ENCODE measurements at regions not wholly inside any gene's neighbourhood (a gene's known extent, or its start where the extent isn't known, plus 50 kb on each side); places are given as distances from the start of the nearest gene placed in this dataset.

DNA sequence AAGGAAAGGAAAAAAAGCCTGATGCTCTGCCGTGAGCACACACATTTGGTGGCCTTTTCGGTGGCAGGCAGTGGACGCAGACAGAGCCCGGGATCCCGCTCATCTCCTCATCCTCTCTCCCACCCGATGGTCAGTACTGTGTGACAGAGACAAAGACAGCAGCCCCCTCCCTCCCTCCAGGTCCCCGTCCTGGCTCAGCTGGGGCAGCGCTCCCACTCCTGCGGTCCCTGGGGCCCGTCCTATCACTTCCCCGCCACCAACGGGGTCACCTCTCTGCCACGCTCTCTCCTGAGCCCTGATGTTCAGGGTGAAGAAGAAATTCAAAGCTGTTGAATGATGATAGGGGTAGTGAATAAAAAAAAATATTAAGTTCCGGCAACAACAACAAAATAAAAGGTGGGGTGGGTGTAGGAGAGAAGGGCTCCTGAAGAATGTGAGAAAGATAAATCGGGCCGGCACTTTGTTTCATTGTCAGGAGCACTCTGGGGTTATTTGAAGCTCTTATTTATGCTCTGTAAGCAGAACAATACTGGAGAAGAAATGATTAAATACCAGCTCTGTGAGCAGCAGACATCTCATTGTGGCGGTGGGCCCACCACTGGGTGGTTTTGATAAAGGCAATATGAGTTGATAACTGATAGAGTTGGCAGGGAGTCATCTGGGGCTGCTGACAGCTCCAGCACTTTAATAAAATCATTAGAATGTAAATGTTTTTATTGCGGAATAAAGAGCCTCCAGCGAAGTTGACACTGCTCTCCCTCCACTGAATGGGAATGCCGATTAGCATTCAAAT is 417.7 kb downstream of the IRX1 start:
- WGBS (ENCODE audit: extremely low coverage, insufficient read length, low lambda C conversion rate): no CpG with 5 or more reads among the region's 20 CpGs
- H4K5ac ChIP-seq (ENCODE audit: insufficient read length, low read depth, low read length): no peak overlapping the region

More for the DNA sequence above, 417.7 kb downstream of the IRX1 start:
- H2AK5ac ChIP-seq (ENCODE audit: insufficient read length, low read length): no peak overlapping the region
- H3K27ac Mint-ChIP-seq: peak overlapping the region in 1 of 3 experiments; percentile 68; a peak in 1 of 7 replicates
- peaks cover 4 to 9% of the 10 kb centered on the region in 2 experiments for H3K4me1 Mint-ChIP-seq
- no peak overlapping the region for H3K18ac ChIP-seq (ENCODE audit: insufficient read length, low read depth, low read length)
- H2BK15ac ChIP-seq (ENCODE audit: low read depth, low read length): no peak overlapping the region
- H3K27me3 Mint-ChIP-seq (ENCODE audit: low read depth): no peaks in the 10 kb centered on the region
- no peak overlapping the region for H2AFZ ChIP-seq (ENCODE audit: low read length)
- no peaks in the 10 kb centered on the region for H3K27me3 ChIP-seq (ENCODE audit: insufficient read depth, low read length)
- no peak overlapping the region for H2BK20ac ChIP-seq (ENCODE audit: low read depth, low read length, poor library complexity, severe bottlenecking)
- H2BK5ac ChIP-seq (ENCODE audit: insufficient read length, low read length): no peak overlapping the region
- no peak overlapping the region for H3K4me2 ChIP-seq (ENCODE audit: insufficient read depth, insufficient read length, low read length)
- H3K23ac ChIP-seq (ENCODE audit: insufficient read length, low read depth, low read length): no peak overlapping the region
- peaks cover 1% of the 10 kb centered on the region; the same call in 1 of the 2 replicates for H3K4me1 ChIP-seq (ENCODE audit: insufficient read depth, low read length)
- H3K36me3 Mint-ChIP-seq (ENCODE audit: insufficient read depth in 1 of 3, low read depth in 3 of 3): no peaks in the 10 kb centered on the region
- no peaks in the 10 kb centered on the region for H3K79me1 ChIP-seq (ENCODE audit: insufficient read depth, low read depth, low read length, poor library complexity, severe bottlenecking)
- no peak overlapping the region for H3K9ac ChIP-seq (ENCODE audit: extremely low read depth, insufficient read length, low read length)
- H3K4me3 Mint-ChIP-seq: no peak overlapping the region
- TF ChIP-seq, protein P1, sequence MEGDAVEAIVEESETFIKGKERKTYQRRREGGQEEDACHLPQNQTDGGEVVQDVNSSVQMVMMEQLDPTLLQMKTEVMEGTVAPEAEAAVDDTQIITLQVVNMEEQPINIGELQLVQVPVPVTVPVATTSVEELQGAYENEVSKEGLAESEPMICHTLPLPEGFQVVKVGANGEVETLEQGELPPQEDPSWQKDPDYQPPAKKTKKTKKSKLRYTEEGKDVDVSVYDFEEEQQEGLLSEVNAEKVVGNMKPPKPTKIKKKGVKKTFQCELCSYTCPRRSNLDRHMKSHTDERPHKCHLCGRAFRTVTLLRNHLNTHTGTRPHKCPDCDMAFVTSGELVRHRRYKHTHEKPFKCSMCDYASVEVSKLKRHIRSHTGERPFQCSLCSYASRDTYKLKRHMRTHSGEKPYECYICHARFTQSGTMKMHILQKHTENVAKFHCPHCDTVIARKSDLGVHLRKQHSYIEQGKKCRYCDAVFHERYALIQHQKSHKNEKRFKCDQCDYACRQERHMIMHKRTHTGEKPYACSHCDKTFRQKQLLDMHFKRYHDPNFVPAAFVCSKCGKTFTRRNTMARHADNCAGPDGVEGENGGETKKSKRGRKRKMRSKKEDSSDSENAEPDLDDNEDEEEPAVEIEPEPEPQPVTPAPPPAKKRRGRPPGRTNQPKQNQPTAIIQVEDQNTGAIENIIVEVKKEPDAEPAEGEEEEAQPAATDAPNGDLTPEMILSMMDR (conservative IDR thresholded peaks at IDR 0.05): no peak
- H4K91ac ChIP-seq (ENCODE audit: insufficient read length, low read depth, low read length): no peak overlapping the region
- DNase-seq: no peak
- H4K20me1 ChIP-seq (ENCODE audit: control insufficient read depth, insufficient read depth, insufficient read length): no peaks in the 10 kb centered on the region
- no peak overlapping the region for H2BK120ac ChIP-seq (ENCODE audit: low read depth, low read length, poor library complexity, severe bottlenecking)
- no peak overlapping the region for H2BK12ac ChIP-seq (ENCODE audit: insufficient read length, low read depth, low read length)
- H3K9me3 Mint-ChIP-seq: no peaks in the 10 kb centered on the region
- no peak overlapping the region for H3K27ac ChIP-seq (ENCODE audit: insufficient read length, low read depth, low read length)
- H3K23me2 ChIP-seq (ENCODE audit: insufficient read length, low read depth, low read length, poor library complexity, severe bottlenecking): no peaks in the 10 kb centered on the region
- no peak overlapping the region for H3K56ac ChIP-seq (ENCODE audit: insufficient read length, low read depth, low read length)
- H4K8ac ChIP-seq (replicated peaks; ENCODE audit: insufficient read length, low read depth, low read length): no peak overlapping the region
- H3K9me3 ChIP-seq (ENCODE audit: control insufficient read depth, low read depth, low read length): no peaks in the 10 kb centered on the region
- no peak overlapping the region for H3K4ac ChIP-seq (ENCODE audit: low read depth, low read length)
- H3K14ac ChIP-seq (ENCODE audit: insufficient read depth, low read length): no peak overlapping the region
- H3K79me2 ChIP-seq (ENCODE audit: insufficient read depth, low read length): no peaks in the 10 kb centered on the region
- H3T11ph ChIP-seq (ENCODE audit: low read length): no peak overlapping the region

Measured in H9 (cell line).